Activated naive CD8-positive, alpha-beta T cell treated with anti-CD3 and anti-CD28 coated beads for 36 hours (primary cell): ENCODE measurements at regions not wholly inside any gene's neighbourhood (a gene's known extent, or its start where the extent isn't known, plus 50 kb on each side); places are given as distances from the start of the nearest gene placed in this dataset.

Experiments used
- DNase-seq: peaks from one replicate; pipeline ENCODE4 v3.0.0; 2021
- H3K27ac Mint-ChIP-seq: one replicate; pipeline ENCODE4 v1.8.0; 2022; ENCODE audit warnings: mild to moderate bottlenecking, moderate library complexity, mixed read lengths
- H3K27me3 Mint-ChIP-seq: one replicate; pipeline ENCODE4 v1.8.0; 2022; ENCODE audit warnings: mild to moderate bottlenecking, mixed read lengths
- H3K36me3 Mint-ChIP-seq: one replicate; pipeline ENCODE4 v1.8.0; 2021; ENCODE audit warnings: mild to moderate bottlenecking, mixed read lengths
- H3K4me1 Mint-ChIP-seq: one replicate; pipeline ENCODE4 v1.8.0; 2021; ENCODE audit warnings: mixed read lengths
- H3K4me3 Mint-ChIP-seq: one replicate; pipeline ENCODE4 v1.8.0; 2022; ENCODE audit warnings: mild to moderate bottlenecking, moderate library complexity, mixed read lengths
- H3K9me3 Mint-ChIP-seq: one replicate; pipeline ENCODE4 v1.8.0; 2022; ENCODE audit warnings: mixed read lengths

DNA sequence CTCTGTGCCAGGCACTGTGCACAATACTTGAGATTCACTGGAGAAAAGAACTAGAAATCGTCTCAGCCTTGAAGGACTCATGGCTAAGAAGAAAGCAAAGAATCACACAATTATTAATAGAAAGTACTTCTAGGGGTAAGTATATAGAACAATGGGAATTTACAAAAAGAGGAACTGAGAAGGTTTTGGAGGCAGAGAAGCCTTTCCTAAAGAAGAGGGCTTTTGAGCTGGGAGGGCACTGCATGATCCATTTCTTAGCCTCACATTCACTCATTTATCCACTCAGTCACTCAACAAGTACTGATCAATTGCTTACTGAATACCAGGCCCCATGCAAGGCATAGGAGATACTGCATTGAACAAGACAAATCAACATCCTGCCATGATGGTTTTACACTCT lies 113.5 kb downstream of the TMEM114 start:
- Mint-ChIP-seq H3K4me1 (no peaks in the 10 kb centered on the region), H3K27ac (no peak overlapping the region), H3K4me3 (no peak overlapping the region), H3K9me3 (no peaks in the 10 kb centered on the region), H3K36me3 (no peaks in the 10 kb centered on the region), H3K27me3 (peaks cover 6% of the 10 kb centered on the region)
- DNase-seq = no peak

DNA sequence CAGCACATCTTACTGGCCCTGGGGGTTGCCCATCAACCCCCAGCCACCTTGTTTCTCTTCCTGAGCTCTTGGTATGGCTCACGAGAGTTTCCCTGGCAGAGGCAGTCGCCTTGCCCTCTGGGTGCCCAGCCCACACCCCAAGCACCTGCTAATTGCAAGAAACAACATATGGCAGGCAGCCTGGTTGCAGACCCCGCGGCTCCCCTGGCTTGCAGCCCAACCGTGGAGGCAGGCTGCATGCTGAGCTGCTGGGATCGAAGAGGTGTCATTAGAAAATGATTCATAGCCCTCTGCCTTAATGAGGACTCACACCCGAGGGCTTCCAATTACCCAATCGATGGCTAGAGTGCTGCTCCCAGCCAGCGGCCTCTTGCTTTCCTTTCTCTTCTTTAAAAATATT lies 115.7 kb downstream of the TMEM114 start:
- H3K9me3 Mint-ChIP-seq = no peaks in the 10 kb centered on the region
- H3K27ac Mint-ChIP-seq = no peak overlapping the region
- peaks cover 2% of the 10 kb centered on the region for H3K27me3 Mint-ChIP-seq
- no peaks in the 10 kb centered on the region for H3K4me1 Mint-ChIP-seq
- no peaks in the 10 kb centered on the region for H3K36me3 Mint-ChIP-seq
- no peak for DNase-seq
- no peak overlapping the region for H3K4me3 Mint-ChIP-seq

DNA sequence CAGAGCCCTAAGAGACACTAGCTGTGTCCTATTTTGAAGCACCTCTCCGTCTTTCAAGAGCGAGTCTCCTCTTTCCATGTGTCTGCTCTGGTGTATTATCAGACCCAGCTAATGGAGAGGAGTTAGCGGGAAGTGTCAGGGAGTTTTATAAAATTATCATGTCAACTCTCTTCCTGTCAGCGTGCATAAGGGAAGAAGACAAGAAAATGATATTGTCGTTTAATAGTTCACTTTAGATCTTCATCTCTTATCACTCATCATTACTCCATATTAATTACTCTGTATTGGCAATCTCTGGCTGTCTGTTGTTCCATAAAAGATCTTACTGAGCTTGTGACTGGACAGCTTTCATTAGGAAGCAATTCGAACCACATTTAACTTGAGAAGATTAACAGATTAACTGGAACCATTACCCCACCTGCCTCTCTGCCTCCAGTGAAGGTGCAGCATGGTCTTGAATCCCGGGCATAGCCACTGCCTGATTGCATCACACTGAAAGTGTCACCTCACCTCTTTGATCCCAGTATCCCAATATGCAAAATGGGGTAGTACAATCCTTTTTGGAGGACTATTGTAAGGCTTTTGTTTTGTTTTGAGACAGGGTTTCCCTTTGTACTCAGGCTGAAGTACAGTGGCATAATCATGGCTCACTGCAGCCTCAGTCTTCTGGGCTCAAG lies 121.1 kb downstream of the TMEM114 start:
- Mint-ChIP-seq H3K36me3 (no peaks in the 10 kb centered on the region), H3K4me1 (no peaks in the 10 kb centered on the region), H3K27ac (no peak overlapping the region), H3K27me3 (peaks cover 14% of the 10 kb centered on the region), H3K4me3 (no peak overlapping the region), H3K9me3 (no peaks in the 10 kb centered on the region)
- DNase-seq = no peak

DNA sequence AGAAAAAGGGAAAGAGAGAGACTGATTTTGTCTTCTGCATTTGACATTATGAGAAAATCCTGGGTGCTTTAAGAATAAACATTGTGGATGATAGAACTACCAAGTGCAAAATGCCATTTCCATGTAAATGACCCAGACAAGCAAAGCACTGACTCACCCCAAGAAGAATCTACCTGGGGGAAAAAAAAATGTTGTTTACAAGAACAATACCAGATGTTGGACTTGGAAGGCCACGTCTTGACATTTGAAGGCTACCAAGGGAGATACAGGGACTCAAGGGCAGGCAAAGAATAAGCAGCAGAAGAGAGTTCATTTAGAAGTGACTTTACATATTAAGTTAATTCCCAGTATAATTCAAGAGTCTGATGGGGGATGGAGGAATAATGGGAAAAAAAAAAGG lies 125.3 kb downstream of the TMEM114 start:
- DNase-seq = no peak
- Mint-ChIP-seq H3K27me3 (peaks cover 18% of the 10 kb centered on the region), H3K36me3 (no peaks in the 10 kb centered on the region), H3K4me3 (no peak overlapping the region), H3K4me1 (no peaks in the 10 kb centered on the region), H3K9me3 (no peaks in the 10 kb centered on the region), H3K27ac (no peak overlapping the region)

DNA sequence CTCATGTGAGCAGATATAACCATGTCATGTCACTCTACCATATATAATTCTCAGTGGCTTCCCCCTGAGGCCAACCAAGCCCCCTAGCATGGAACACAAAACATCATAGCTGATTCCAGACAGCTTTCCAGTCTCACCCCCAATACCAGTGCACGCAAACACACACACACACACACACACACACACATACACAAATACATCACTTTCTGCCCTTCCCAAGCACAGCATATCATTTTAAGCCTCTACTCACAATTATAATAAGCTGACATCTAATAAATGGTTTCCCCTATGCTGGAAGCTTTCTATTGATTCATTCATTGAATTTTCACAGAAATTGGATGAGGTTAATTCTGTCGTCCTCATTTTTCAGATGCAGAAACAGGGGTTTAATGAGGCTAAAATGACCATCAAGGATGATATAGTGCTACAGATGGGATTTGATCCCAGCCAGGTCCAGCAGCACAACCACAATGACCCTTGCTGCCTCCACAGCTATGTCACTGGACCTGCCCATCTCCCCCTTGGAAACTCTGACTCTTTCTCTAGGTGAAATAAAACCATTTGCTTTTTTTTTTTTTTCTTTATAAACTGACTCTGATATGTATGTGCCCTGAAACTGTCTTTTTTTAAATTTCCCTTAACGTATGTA lies 131.1 kb downstream of the TMEM114 start:
- H3K27me3 Mint-ChIP-seq = peaks cover 4% of the 10 kb centered on the region
- peaks cover 3% of the 10 kb centered on the region for H3K9me3 Mint-ChIP-seq
- DNase-seq = no peak
- no peaks in the 10 kb centered on the region for H3K36me3 Mint-ChIP-seq
- H3K27ac Mint-ChIP-seq = no peak overlapping the region
- no peak overlapping the region for H3K4me3 Mint-ChIP-seq
- H3K4me1 Mint-ChIP-seq = no peaks in the 10 kb centered on the region

DNA sequence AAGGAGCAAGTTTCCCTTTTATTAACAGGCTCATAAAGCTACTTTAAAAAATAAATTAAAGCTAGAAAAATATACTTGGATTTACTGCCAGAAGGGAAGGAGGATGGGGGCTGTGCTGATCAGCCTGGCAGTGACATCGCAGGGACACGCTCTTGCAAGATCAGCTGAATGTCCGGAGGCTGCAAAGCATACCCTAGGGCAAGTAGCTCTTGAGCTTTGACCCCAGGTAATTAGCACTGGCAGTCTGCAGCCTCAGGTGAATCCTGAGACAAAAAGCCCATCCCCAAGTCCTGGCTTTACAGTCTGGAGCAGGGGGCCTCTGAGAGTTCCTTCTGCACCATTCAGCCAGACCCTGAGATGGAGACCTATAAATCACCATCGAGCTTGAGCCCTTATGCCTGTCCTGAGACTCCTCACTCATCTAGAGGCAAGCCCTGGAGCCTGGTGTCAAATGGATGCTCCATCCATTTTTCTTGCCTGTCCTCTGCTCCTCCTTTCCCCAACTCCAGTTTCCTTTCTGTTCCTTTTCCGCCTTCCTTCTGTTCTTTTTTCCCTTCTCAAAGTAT lies 131.7 kb downstream of the TMEM114 start:
- DNase-seq = no peak
- peaks cover 6% of the 10 kb centered on the region for H3K9me3 Mint-ChIP-seq
- H3K27ac Mint-ChIP-seq = no peak overlapping the region
- H3K27me3 Mint-ChIP-seq = peaks cover 4% of the 10 kb centered on the region
- H3K36me3 Mint-ChIP-seq = no peaks in the 10 kb centered on the region
- H3K4me1 Mint-ChIP-seq = no peaks in the 10 kb centered on the region
- no peak overlapping the region for H3K4me3 Mint-ChIP-seq

DNA sequence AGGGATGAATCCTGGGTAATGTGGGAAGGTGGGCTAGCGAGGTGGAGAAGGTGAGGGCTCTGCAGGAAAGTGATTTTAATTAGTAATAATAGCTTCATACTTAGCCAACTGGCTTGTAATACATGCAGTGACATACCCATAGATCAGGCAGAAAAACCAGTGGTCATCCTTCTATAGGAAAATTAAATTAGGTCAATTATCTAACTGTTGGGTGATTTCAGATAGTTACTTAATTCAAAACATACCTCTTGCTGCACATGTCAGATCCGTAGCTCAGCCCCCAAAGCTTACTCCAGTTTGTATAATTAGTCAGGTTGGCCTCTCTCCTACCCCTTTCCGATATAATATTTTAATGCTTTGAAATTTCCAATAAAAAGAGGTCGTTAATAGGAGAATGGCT lies 137.0 kb downstream of the TMEM114 start:
- Mint-ChIP-seq H3K27ac (no peak overlapping the region), H3K27me3 (no peaks in the 10 kb centered on the region), H3K9me3 (peaks cover 6% of the 10 kb centered on the region), H3K4me3 (no peak overlapping the region), H3K36me3 (no peaks in the 10 kb centered on the region), H3K4me1 (no peaks in the 10 kb centered on the region)
- DNase-seq = no peak

DNA sequence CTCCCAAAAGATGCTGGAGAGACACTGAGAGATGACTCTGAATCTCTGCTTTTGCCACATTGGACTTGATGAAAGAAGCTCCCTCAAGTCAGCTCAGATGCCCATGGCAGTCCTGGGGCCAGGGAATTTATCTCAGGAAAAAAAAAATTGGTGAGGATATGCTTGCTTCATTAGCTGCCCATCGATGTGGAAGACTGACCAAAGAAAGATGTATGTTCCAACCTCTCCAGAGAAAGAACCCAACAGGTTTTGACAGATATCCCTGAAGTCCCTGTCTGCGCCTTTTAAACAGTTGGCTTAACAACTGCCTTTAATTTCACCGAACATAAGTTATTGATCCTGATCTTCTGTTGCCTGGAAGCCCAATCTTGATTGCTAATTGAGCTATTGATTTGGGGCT lies 137.4 kb downstream of the TMEM114 start:
- no peak for DNase-seq
- Mint-ChIP-seq H3K9me3 (peaks cover 6% of the 10 kb centered on the region), H3K27ac (no peak overlapping the region), H3K4me1 (no peaks in the 10 kb centered on the region), H3K36me3 (no peaks in the 10 kb centered on the region), H3K4me3 (no peak overlapping the region), H3K27me3 (no peaks in the 10 kb centered on the region)

DNA sequence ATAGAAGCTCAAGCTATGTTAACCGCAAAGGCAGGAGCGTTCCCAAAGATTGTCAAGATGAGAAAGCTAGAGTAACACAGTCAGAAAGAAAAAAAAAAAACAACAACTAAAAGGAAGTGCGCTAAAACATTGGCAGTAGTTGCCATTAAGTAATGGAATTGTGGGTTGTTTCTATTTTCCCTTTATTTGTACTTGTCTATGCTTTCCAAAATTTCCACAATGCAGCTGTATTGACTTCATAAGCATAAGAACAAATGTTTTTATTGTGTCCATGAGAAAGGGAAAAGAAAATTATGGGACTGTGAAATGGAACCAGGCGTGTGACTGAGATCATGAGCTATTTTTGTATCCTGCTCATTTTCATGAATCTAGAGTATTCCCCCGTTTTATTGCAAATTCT lies 153.4 kb downstream of the TMEM114 start:
- Mint-ChIP-seq H3K27ac (no peak overlapping the region), H3K4me3 (no peak overlapping the region), H3K9me3 (no peaks in the 10 kb centered on the region), H3K4me1 (no peaks in the 10 kb centered on the region), H3K36me3 (no peaks in the 10 kb centered on the region), H3K27me3 (peaks cover 5% of the 10 kb centered on the region)
- DNase-seq = no peak

DNA sequence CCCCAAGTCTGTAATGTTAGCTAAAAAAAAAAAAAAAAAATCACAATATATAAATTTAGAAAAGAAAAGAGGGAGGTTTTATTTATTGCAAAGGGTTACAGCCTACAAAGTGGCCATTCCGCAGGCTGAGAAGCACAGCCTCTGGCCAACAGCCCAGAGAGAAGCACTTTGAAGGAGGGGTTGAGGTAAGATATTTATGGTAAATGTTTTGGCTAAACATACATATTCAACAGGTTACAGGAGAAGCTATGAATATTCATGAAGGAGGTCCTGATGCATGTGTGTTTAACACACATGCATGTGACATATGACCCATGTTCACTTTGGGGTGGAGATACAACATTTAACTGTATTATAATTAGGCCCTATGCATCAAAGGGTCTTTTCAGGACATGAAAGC lies 158.5 kb downstream of the TMEM114 start:
- Mint-ChIP-seq H3K4me3 (no peak overlapping the region), H3K4me1 (no peaks in the 10 kb centered on the region), H3K9me3 (peaks cover 1% of the 10 kb centered on the region), H3K27ac (no peak overlapping the region), H3K36me3 (no peaks in the 10 kb centered on the region), H3K27me3 (peaks cover 3% of the 10 kb centered on the region)
- no peak for DNase-seq

DNA sequence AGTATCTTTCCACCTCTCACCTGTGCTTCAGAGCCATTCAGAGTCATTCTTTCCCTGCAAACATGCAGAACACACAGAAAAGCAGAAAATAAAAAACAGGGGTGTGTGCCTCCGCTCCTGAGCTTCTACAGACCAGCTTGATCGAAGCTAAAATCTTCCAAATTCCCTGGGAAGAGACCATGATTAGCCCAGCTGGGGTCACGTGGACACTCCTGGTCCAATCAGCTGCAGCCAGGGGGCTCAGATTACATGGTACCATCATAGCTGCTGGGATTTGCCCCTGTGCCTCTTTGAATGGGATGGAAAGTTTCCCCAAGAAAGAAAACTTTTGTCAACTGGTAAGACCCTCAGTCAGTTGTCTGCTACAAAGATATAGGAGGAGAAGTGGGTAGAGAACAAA lies 159.9 kb downstream of the TMEM114 start:
- no peak overlapping the region for H3K27ac Mint-ChIP-seq
- H3K9me3 Mint-ChIP-seq = peaks cover 6% of the 10 kb centered on the region
- no peak for DNase-seq
- H3K4me1 Mint-ChIP-seq = no peaks in the 10 kb centered on the region
- H3K27me3 Mint-ChIP-seq = peaks cover 3% of the 10 kb centered on the region
- no peaks in the 10 kb centered on the region for H3K36me3 Mint-ChIP-seq
- no peak overlapping the region for H3K4me3 Mint-ChIP-seq

DNA sequence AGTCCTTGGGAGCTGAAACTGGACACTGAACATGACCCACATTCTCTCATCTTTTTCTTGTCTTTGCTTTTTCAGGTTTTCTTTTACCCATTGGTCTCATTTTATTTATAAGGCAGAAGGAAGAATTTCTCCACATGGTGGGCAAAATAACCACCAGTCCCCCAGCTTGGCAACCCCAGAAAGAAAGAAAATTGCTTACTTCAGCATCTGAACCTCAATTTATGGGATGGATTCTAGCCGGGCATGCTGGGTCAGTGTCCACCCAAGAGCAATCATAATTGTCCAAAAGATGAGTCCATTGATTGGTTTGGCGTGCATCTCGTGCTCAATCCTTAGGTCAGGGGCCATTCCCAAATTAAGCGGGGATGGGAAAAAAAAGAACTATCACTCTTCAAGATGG lies 163.7 kb downstream of the TMEM114 start:
- Mint-ChIP-seq H3K36me3 (no peaks in the 10 kb centered on the region), H3K27ac (no peak overlapping the region), H3K4me3 (no peak overlapping the region), H3K9me3 (peaks cover 6% of the 10 kb centered on the region), H3K4me1 (no peaks in the 10 kb centered on the region), H3K27me3 (peaks cover 3% of the 10 kb centered on the region)
- no peak for DNase-seq

DNA sequence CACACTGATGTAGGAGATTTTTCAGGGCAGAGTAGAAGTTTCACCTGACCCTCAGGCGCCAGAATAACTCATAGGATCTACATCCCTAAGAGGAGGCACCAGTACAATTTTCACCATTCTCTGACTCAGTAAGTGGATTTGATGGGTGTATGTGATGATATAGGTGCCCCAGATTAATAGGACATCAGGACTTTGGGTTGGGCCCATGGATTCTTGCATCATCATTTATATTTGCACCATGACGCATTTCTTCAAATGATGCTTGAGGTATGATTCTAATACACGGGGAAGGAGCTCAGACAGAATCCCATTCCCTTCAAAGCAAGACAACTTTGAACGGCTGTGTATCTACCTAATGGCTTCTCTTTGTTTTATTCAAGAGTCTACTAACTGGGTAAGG lies 173.2 kb downstream of the TMEM114 start:
- Mint-ChIP-seq H3K4me1 (no peaks in the 10 kb centered on the region), H3K27ac (no peak overlapping the region), H3K27me3 (no peaks in the 10 kb centered on the region), H3K4me3 (no peak overlapping the region), H3K36me3 (no peaks in the 10 kb centered on the region), H3K9me3 (peaks cover under 1% of the 10 kb centered on the region)
- no peak for DNase-seq

DNA sequence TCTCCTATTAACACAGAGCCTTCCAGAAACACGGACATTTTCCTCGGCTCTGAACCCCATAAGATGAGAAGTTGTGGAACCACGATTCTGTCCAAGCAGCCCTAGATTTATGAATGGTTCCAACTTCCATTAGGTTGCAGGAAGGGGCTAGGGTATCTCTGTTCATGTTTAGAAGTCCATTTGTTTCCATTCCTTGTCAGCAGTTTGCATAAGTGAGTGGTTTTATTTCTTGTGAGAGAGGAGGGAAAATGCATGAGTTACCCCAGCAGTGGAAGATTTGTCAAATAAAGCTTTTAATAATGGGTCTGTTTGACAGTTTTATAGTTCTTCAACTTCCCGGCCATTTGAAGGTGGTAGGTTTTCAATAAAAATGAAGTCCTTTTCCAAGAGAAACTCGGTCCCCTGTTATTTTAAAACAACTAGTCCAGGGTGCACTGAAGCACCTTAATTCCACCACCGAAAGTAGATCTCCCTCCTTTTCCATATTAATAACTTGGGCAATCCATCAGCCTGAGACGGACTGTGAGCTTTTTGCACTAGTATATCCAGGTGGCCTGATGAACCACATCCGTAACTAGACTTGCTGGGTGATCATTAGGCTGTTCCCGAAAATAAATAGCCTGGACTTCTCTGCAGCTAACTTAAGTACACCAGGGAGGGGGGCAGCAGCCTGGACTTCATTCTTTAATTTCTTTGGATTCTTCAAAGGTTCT lies 181.3 kb downstream of the TMEM114 start:
- no peak for DNase-seq
- no peak overlapping the region for H3K27ac Mint-ChIP-seq
- H3K36me3 Mint-ChIP-seq = no peaks in the 10 kb centered on the region
- H3K4me1 Mint-ChIP-seq = no peaks in the 10 kb centered on the region
- H3K9me3 Mint-ChIP-seq = peaks cover 7% of the 10 kb centered on the region
- no peak overlapping the region for H3K4me3 Mint-ChIP-seq
- H3K27me3 Mint-ChIP-seq = no peaks in the 10 kb centered on the region

DNA sequence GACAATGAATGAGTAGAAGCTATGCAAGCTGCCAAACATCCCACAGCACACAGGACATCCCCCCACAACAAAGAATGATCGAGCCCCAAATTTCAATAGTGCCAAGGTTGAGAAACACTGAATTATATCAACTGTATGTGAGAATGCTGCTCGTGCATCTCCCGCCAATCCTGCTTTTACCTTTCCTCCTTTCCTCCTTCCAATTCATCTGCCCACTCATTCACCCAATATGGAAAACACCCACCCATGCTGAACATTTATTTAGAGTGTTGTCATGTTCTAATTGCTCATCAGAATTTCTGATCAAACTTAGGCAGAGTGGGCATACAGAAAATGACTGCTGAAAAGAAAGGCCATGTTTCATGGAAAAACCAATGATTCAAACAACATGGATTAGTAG lies 183.0 kb downstream of the TMEM114 start:
- no peak for DNase-seq
- no peaks in the 10 kb centered on the region for H3K4me1 Mint-ChIP-seq
- no peak overlapping the region for H3K27ac Mint-ChIP-seq
- no peaks in the 10 kb centered on the region for H3K36me3 Mint-ChIP-seq
- no peak overlapping the region for H3K4me3 Mint-ChIP-seq
- H3K9me3 Mint-ChIP-seq = peaks cover 7% of the 10 kb centered on the region
- no peaks in the 10 kb centered on the region for H3K27me3 Mint-ChIP-seq
